COLO829 (cell line): ENCODE measurements at regions not wholly inside any gene's neighbourhood (a gene's known extent, or its start where the extent isn't known, plus 50 kb on each side); places are given as distances from the start of the nearest gene placed in this dataset.
"Not testable (repeated sequence)": the region's sequence is repeated elsewhere in the genome, so short reads cannot be mapped to it uniquely, and the experiment has no call there.

ENCODE experiments used
- DNase-seq: peaks from one replicate; pipeline ENCODE4 v3.0.0; 2012; ENCODE audit warnings: low spot score

GRCh38 chr14:59006179-59006578 lies 182.3 kb upstream of the DAAM1 start:
- not testable (repeated sequence) for DNase-seq

- no peak for DNase-seq
Observed at GRCh38 chr14:59009967-59010366, 178.5 kb upstream of the DAAM1 start.

- no peak for DNase-seq
Observed at GRCh38 chr14:59013672-59014298, 174.7 kb upstream of the DAAM1 start.

GRCh38 chr14:59015482-59015881 lies 173.0 kb upstream of the DAAM1 start:
- no peak for DNase-seq

- DNase-seq, result no peak
Observed at GRCh38 chr14:59017285-59017965, 171.0 kb upstream of the DAAM1 start.

DNA sequence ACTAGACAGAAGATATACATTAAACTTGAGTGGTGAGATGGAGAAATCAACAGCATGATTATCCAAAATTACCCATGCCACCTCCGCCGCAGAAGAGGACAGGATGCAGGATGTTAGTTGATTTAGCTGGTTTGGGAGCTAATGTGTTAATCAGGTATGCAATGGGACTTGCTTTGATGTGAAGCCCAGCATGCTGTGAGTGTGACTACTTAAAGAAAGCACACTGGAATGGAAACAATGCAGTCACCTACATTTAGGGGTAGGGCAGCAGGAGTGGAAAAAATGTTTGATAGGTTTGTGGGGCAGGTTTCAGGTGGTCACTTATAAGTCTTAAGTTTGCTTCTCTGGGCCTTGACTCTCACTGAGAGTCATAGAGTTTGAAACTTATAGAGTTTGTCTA lies 170.0 kb upstream of the DAAM1 start:
- DNase-seq, result no peak

DNA sequence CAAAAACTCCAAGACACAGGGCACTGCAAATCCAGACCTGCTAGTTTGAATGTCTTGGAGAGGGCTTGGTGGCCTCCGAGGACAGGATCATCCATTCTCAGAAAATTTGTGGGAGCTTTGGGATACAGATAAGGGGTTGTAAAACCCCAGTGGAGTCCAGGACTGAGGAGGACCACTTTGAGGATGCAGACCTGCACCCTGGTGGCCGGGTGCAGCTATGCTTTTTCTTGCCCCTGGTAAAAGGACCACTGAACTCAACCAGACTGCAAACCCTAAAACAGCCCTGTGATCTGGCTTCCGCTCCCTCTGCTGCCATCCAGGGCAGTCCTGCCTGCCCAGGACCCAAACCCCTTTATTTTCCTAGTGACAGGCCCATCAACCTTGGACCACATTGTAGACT lies 169.5 kb upstream of the DAAM1 start:
- DNase-seq, result no peak

DNA sequence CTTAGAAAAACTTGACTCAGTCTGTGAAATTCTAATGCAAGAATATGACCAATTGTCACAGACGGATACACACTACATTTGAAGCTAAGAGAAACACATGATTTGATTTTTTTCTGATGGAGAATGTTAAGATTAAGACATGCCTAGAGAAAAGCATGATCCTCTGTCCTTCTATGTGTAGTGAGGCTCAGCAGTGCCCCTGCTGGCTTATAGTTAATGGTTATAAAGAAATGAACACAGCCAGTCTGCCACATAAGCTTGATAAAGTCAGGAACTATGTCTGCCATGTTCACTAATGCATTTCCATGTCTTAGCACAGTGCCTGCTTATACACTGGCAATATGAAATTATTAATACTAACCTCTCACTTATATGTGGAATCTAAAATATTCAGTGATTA lies 168.1 kb upstream of the DAAM1 start:
- DNase-seq, result peak; percentile 12

DNA sequence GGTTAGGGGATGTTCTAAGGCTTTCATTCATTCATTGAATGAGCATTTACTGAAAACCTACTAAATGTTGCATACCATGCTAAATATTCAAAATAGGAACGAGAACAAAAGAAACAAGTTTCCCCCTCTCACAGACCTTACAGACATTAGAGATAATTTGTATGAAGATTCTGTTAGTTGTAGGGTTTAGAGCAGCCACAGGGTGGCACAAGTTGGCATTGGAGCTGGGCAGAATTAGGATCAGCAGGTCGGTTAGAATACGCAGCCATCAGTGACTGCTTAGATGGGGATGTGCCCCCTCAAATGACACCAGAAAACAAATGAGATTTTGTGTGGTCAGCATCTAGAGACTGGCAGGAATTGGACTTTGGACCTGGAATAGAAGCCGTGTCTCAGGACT lies 166.3 kb upstream of the DAAM1 start:
- no peak for DNase-seq

DNA sequence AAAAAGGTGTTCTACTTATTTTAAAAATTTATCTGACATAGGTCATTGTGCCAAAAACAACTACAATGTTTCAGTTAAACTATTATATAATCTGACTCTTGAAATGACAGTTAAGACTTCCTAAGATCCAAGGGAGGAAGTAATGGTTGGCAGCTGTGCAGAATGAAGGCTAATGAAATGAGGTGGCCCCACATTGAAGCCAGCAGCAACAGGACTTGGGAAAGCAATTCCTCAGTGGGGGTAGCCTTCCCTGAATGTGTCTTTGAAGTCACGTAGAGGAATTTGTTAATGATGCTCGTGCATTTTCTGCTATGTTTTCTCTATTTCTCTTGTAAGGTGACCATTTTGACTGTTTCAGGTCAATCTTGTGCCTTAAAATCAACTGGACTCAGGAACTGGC lies 162.4 kb upstream of the DAAM1 start:
- DNase-seq, result no peak

DNA sequence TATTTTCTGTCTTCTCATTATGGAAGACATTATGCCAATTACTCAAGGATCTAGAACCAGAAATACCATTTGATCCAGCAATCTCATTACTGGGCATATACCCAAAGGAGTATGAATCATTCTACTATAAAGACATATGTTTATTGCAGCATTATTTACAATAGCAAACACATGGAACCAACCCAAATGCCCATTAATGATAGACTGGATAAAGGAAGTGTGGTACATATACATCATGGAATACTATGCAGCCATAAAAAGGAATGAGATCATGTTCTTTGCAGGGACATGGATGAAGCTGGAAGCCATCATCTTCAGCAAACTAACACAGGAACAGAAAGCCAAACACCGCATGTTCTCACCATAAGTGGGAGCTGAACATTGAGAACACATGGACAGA lies 161.8 kb upstream of the DAAM1 start:
- DNase-seq, result not testable (repeated sequence)

GRCh38 chr14:59028476-59029202 lies 159.8 kb upstream of the DAAM1 start:
- peak; percentile 73 for DNase-seq

- no peak for DNase-seq
Observed at GRCh38 chr14:59032826-59033225, 155.6 kb upstream of the DAAM1 start.

DNA sequence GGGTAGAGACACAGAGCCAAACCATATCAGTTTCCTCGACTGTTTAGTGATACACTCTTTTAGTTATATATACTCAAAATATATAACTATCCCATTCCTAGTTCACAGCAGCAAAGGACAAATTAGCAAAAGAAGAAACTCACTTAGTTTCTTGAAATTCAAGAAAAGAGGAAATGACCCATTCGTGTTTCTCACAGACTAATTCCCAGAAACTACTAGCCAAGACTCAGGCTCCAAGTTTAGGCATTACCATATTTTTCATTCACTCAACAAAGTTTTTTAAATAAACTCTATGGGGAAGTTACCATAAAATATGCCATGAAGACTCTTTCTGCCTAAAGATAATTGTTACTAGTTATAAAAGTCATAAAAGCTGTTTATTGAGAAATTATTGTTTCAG lies 152.3 kb upstream of the DAAM1 start:
- DNase-seq, result no peak

GRCh38 chr14:59037086-59037485 lies 151.4 kb upstream of the DAAM1 start:
- no peak for DNase-seq

GRCh38 chr14:59037620-59038019 lies 150.8 kb upstream of the DAAM1 start:
- no peak for DNase-seq

DNA sequence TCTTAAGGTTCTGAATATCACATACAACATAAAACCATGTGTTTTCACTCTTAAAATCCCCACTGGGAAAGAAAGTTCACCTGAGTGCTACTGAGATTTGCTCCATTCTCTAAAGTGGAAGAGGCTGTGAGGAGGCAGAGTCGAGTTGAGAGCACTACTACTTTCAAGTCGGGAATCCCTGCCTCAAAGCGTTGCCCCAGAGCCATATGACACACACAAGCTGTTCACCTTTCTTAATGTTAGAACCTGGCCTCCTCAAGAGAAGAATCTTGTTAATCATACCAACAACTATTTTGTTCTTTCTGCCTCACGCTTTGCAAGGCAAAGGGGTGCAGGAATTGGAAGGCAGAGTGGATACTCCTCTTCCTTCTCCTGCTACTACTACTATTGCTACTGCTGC lies 149.7 kb upstream of the DAAM1 start:
- DNase-seq, result no peak

DNA sequence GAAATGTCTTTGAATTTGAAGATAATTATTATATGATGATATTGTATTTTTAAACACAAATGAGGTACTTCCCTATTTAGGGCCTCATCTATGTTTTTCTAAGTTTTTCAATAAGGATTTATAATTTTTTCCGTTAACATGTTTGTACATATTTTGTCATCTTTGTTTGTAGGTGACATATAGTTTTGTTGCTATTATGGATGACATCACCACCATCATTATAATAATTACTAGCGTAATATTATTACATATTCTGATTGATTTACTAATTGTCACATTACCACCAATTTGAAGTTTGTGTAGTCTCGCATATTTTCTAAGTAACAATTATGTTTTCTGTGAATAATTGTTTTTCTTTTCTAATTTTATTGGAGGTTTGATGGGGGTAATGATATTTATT lies 147.2 kb upstream of the DAAM1 start:
- DNase-seq, result no peak

- DNase-seq, result no peak
Observed at GRCh38 chr14:59044707-59045106, 143.8 kb upstream of the DAAM1 start.

GRCh38 chr14:59046746-59047145 lies 141.7 kb upstream of the DAAM1 start:
- no peak for DNase-seq

DNA sequence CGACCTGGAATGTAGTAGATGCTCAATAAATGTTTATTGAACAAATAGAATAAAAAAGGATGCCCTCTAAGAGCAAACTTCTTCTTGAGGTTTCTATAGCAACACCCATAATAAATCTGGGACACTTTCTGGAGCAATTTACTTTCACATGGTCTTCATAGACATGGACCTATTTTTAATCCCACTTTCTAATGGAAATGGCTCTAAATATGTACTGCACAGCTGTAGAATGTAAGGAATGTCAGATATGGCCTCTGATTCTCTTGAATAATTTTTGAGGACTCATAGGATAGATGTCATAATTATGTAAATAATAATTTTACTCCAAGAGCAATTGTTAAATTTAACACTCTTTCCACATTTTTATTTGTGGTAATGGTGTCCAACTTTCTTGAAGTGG lies 133.5 kb upstream of the DAAM1 start:
- no peak for DNase-seq

DNA sequence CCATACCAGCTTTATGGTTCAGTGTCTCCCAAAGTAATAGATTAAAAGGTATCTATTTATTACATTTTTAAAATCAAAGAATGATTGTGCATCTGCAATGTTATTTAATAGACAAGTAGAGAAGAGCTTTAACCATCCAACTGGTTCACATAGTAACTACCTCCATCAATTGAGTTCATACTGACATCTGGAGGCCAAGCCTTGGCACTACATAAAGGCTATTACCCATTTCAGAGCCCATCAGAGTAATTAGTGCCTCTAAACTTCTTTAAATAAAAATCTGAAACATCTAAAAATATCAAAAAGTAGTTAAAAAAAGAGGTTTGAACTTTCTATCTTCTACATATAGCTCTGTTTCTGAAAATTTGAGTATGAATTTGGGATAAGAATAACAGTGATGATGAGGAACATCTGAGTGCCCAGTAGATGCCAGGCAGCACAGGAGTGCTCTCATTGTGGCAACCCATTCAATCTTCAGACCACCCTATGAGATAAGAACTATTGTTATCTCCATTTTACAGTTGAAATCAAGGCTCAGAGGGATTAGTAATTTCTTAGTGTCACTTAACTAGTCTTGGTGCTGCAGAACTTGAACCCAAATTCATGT lies 132.9 kb upstream of the DAAM1 start:
- DNase-seq, result peak; percentile 87

DNA sequence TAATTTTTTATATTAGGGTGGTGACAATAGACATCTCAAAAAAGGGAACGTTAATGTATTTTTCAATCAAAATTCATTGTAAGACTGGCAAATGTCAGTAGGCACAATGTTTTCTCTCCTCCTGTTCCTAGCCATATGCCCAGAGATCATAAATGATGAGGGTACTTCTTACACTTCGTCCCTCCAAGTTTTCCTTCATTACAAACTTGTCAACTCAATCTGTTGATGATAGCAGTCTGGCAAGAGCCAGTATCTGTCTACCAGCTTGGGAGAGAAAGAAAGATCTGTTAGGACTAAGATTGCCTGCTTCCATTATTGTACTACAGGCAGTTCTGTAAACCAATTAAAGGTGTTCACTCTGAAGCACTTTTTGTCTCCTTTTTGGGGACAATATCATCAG lies 130.9 kb upstream of the DAAM1 start:
- DNase-seq, result no peak
